ENCODE measurements at regions not wholly inside any gene's neighbourhood (a gene's known extent, or its start where the extent isn't known, plus 50 kb on each side); places are given as distances from the start of the nearest gene placed in this dataset.
A peak's percentile ranks its signal among the peaks of the same experiment; 100 is the strongest.

DNA sequence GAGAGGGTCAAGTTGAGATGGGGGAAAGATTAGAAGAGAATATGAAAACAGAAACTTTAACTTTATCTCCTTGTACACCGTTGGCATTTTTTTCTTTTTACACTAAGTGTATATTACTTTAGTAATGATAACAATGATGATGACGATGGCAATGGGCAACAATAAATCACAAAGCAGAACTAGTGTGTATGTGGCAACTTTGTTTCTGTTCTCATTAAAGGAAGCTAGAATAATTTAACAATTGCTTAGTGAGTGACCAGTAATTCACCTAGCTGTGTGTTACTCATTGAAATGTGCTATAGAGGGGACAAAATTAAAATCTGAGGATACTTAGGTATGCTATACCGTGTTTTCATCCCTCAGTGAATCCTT, 318.5 kb upstream of the TBL1XR1 start:
- no peak for DNase-seq

- DNase-seq, result peak; percentile 95
Measured at GRCh38 chr3:177516158-177517011, 319.1 kb upstream of the TBL1XR1 start.

GRCh38 chr3:177517906-177518305, 320.6 kb upstream of the TBL1XR1 start:
- no peak for DNase-seq

DNA sequence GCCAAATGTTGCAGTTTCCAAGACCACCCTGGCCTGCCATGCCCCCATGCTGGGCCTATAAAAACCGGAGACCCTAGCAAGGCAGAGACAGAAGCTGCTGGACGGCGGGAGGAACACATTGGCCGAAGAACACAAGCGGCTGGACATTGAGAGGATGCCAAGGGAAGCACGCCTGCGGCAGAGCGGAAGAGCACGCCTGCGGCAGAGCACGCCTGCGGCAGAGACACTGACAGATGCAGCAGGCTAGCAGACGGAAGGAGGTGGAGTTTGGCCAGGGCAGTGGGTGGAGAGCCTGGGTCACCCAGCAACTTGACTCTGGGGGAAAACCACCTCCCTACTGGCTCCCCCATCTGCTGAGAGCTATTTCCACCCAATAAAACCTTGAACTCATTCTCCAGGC, 322.3 kb upstream of the TBL1XR1 start:
- no peak for DNase-seq

- no peak for DNase-seq
Measured at GRCh38 chr3:177521305-177521704, 324.0 kb upstream of the TBL1XR1 start.

GRCh38 chr3:177522051-177522450, 324.8 kb upstream of the TBL1XR1 start:
- no peak for DNase-seq

DNA sequence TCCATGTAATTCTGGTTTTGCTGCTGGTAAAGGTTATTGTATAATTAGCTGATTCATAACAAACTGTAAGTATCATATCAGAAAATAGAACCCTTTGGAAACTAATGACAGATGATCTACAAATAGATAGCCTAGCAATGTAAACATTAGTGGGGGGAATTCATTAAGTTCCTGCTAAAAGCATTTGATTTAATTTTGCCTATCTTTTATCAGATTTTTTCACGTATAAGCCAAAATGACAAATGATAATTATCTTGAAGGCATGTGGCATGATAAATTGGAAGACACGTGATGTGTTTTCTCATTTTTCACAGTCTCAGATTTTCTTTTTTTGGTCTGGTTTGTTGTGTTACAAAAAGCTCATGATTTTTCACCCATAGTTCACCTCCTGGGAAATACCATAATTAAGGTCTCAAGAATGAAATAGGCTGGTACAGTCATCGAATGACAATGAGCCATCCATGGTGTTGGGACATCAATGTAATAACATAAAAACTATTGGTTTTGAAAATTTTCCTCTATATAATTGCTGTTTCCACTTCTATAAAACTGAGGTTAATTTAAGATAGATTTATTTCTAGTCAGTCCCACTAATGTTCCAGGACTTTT, 325.9 kb upstream of the TBL1XR1 start:
- DNase-seq, result no peak

GRCh38 chr3:177523872-177524438, 326.7 kb upstream of the TBL1XR1 start:
- no peak for DNase-seq

- DNase-seq, result no peak
Measured at GRCh38 chr3:177524742-177525141, 327.5 kb upstream of the TBL1XR1 start.

DNA sequence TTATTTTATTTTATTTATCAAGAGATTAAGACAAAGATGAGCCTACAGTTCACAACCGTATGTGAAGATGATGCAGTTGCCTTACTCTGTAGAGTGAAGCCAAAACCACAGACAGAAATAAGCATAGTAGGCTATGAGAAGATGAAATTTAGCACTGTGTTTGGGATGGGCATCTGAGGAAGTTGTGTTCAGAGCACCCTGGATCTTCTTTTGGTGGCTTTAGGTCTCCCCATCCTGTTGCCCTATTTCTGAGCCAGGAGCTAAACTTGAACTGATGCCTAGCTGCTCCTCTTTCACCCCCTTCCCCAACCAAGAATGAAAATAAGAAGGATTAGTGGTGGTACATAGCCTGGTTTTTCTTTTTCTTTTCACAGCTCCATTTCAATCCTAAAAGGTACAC, 328.1 kb upstream of the TBL1XR1 start:
- DNase-seq, result no peak

DNA sequence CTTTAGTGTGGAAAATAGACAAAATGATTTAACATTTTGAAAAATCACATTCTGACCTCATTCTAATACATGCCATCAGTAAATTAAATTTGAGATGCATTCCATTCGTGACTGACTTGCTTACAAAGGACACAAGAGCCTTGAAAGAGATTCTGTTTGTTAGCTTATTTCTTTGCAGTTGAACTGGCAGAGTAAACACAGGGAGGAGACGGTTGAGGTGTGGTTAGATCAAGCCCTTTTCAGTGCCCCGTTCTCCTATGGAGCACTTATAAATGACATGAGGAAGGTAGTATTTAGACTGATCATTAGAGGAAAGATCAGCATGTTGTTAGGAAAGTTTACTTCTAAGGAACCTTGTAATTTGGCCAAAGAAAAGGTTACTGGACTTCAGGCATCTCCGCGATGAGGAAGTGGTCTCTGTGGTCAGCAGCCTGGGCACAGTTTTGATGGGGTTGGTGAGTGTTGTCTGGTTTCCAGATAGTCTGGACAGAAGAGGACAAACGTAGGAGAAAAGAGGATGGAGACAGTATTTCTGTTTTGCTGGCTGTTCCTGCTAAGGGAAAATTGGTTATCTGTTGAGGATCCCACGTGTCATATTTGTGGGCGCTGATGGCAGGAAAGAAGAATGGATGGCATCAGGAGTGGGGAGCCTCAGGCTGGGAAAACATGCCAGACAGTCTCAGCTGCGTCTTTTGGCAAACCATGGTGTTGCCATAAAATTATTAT, 328.9 kb upstream of the TBL1XR1 start:
- DNase-seq, result peak; percentile 59

GRCh38 chr3:177527182-177527581, 329.9 kb upstream of the TBL1XR1 start:
- no peak for DNase-seq

DNA sequence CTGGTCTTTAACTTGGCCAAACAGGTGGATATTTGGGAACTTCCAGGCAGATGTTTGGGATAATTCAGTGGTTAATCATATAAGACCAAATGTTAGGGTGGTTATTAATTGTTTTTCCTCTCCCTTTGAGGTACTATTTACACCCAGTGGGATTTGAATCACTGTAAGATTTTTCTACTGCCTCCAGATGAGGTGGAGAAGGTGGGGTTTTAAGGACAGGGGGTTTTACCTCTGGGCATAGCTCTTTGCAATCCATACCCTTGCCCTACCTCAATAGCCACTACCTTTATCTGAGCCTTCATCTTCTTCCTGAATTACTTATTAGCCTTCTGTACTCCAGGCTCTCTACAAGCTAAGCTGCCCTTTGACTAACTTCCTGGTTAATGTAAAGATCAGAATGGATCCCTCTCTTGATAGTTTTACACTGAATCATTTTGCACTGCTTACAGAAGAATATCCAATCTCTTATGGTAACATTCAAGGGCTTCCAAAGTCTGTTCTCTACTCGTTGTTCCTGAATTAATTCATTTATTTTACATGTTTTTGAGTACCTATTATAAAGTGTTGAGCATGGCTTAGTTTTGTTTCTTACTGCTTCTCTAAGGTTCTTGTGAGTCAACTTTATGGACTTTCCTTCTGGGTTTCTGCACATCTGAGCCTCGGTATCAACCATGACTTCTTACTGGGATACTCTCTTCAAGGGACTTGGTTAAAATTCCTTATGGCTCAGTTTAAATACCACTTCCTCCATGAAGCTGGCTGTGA, 331.2 kb upstream of the TBL1XR1 start:
- no peak for DNase-seq

GRCh38 chr3:177529071-177529550, 331.8 kb upstream of the TBL1XR1 start:
- DNase-seq, result no peak

- no peak for DNase-seq
Measured at GRCh38 chr3:177529716-177530335, 332.5 kb upstream of the TBL1XR1 start.

DNA sequence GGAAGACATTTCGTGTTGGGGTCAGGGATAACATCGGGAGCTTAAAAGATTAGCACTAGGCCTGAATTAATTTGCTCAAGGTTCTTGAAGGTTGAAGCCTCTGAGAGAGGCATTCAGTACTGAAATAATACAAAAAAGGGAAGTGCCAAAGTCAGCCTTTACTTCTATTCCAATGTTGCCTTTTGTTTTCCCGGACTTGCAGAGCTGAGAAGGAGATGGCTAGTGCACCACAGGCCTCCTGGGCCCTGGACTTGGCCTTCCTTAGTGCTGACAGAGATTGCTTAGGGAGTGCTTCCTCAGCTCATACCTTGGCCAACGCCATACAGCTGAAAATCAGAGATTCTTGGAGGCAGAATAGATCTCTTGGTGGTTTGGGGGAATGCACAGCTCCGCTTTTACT, 333.6 kb upstream of the TBL1XR1 start:
- no peak for DNase-seq

DNA sequence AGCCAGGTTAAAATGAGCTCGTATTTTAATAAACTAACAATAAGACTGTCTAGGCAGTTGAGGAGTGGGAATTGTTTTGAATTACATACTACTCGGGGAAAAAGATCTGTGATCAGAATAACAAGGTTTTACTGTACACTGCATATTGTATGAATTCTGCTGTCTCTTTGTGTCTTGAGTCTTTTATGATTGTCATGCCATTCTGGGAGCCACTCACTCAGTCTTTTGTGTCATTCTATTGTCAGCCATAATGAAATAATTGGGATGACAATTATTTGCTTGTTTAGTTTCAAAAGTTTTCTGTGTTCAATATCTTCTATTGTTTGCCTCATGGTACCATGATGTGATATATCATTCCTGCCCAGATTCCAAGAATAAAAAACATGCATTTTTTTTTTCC, 339.6 kb upstream of the TBL1XR1 start:
- no peak for DNase-seq

DNA sequence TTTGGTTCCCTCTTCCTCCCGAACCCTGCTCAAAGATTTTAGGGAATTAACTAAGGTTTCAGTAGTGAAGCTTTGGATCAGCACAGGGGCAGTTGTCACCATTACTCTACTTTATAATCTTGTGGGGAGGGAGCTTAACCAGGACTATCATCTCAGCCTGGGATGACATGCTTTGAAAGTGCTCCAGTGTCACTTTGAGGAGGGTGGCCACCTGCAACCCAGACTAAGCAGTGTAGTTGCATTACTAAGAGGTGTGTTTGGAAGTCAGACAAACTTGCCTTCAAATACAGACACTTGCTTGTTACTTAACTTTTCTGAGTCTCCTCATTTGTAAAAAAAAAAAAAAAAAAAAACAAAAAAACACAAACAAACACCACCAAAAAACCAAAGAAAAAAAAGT, 340.3 kb upstream of the TBL1XR1 start:
- DNase-seq, result no peak

DNA sequence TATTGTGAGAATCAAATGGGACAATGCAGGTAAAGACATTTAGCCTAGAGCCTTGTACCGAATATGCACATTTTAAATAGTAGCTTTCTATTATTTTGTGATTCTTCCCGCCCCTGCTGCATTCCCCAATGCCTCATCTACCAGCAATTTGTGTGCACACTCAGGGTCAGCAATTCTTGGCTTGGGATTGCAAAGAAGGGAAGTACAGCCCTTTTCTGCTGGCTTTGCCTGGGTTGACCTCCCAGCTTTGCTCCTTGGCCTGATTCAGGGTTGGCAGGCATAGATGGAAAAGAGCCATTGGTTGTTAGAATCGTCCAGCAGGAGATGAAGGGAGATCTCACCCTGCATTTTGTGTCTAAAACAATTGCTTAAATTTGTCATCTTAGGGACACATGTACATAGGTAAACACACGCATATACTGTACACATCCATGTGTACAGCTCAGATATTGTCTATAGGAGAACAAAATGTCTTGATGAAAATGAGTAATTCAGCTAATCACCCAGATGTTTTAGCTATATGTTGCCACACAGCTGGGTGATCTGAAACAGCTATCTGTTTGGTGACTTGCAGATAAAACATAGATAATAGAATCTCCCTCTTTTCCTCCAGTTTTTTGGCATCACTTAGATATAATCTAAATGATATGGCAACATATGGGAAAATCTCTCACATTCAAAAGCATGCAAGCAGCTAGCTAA, 340.9 kb upstream of the TBL1XR1 start:
- peak; percentile 49 for DNase-seq

DNA sequence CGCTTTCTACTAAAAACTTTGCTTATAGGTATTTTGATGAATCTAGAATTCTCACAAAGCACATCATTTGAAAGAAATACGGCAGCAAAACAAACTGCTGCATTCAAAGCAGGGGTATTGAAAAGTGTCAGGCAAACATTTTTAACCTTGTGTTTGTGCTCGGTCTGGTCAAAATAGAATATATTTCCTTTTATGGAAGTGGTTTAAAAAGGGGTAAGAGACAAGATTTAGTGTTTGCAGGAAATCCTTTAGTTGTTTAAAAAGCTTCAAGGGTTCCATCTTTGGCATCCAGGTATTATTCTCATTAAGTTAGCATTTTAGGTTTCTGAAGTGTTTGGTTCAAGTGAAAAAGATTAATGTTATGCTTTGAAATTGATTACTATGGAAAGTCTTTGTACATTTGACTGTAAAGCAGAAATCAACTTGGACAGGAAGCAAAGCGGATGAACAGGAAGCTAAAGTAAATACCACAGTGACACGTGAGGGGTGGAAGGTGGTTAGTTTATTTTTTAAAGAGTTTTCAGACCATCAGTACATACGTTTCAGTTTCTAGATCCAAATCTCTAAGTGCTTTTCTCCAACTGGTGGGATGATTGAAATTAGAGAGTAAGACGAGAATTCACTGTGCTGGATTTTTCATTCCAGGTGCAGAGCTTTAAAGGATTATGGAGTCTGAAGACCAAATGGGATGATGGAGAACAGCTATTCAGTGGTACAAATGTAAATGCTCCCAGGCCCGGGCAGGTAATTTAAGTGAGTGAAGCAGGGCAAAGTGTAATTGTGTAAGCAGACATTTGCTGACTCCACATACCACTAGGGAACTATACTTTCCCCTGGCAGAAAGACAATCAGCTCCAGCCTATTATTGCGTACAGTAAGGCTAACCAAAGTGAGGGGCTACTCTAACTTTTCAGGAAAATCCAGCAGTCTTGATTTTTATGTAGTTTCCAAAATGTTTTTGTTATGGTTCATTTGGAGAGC, 341.8 kb upstream of the TBL1XR1 start:
- DNase-seq, result no peak

Data from fibroblast of skin of scalp (primary cell).